GM12878 (cell line): ENCODE measurements at regions not wholly inside any gene's neighbourhood (a gene's known extent, or its start where the extent isn't known, plus 50 kb on each side); places are given as distances from the start of the nearest gene placed in this dataset.

Experiments
- ATAC-seq: fragments of 200-7000 bp; cut with Tn5 transposase; 3 replicates; pipeline ENCODE4 v1.9.1; 2020; ENCODE audit warnings: mild to moderate bottlenecking, moderate library complexity
- BruUV-seq: library from RNA; stranded (reverse); fragments of 400-500 nt; replicated peaks from 2 replicates; lab custom pipeline; 2021; lab: Mats Ljungman, UMichigan
- CTCF ChIA-PET: fragments of 300-600 bp; sonication (Branson Sonifier 250); formaldehyde crosslinking; extraction: SDS; loops from one replicate; lab custom pipeline; 2021; ENCODE audit warnings: inconsistent platforms; lab: Yijun Ruan, JAX
- POLR2A ChIA-PET: fragments of 350-600 bp; formaldehyde crosslinking; extraction: SDS; loops from one replicate; lab custom pipeline; 2021; ENCODE audit warnings: inconsistent platforms; lab: Charles Lee
- RAD21 ChIA-PET: fragments of 300-600 bp; sonication (Branson Sonifier 250); formaldehyde crosslinking; loops from one replicate; lab custom pipeline; 2023; ENCODE audit warnings: antibody characterized with exemption; ENCODE audit not compliant: unreplicated experiment; lab: Charles Lee
- SMC1A ChIA-PET: fragments of 300-600 bp; sonication (Branson Sonifier 250); formaldehyde crosslinking; loops from one replicate; lab custom pipeline; 2023; ENCODE audit not compliant: unreplicated experiment, uncharacterized antibody; lab: Charles Lee
- DNase-seq: peaks from one replicate; pipeline ENCODE4 v3.0.0-alpha.2; 2011; ENCODE audit warnings: low read depth, low spot score
- FAIRE-seq: peaks from 3 replicates; lab custom pipeline; 2011; peaks lifted over from hg19 to GRCh38; lab: Jason Lieb, UNC
- H2AFZ ChIP-seq: 2 replicates; pipeline ENCODE4 v1.6.0; 2011; ENCODE audit warnings: low read depth, low read length, control low read depth; ENCODE audit not compliant: control insufficient read depth
- H3K27ac ChIP-seq: 2 replicates; pipeline ENCODE4 v1.5.1; 2011; ENCODE audit warnings: control low read depth; ENCODE audit not compliant: control insufficient read depth, insufficient read depth
- H3K27me3 ChIP-seq, 2 experiments: replicated peaks in 1 of 2; 2 replicates each; pipeline versions ENCODE4 v1.6.0 to v1.6.1; 2011; ENCODE audit warnings: low read length in 1 of 2; ENCODE audit not compliant: control insufficient read depth in 2 of 2, insufficient read depth in 2 of 2
- H3K36me3 ChIP-seq, 2 experiments: 2 replicates each; pipeline ENCODE4 v1.5.1; 2011; ENCODE audit warnings: low read length in 1 of 2; ENCODE audit not compliant: control insufficient read depth in 2 of 2, insufficient read depth in 2 of 2
- H3K4me1 ChIP-seq: 2 replicates; pipeline ENCODE4 v1.6.1; 2011; ENCODE audit warnings: mild to moderate bottlenecking, low read length, moderate library complexity, mixed read lengths; ENCODE audit not compliant: control insufficient read depth, insufficient read depth
- H3K4me2 ChIP-seq: 2 replicates; pipeline ENCODE4 v1.6.0; 2011; ENCODE audit warnings: control low read depth; ENCODE audit not compliant: control insufficient read depth, insufficient read depth
- H3K4me3 ChIP-seq: fragments of 200-600 bp; sonication (generic); 2 replicates; pipeline ENCODE4 v1.5.1; 2016
- H3K79me2 ChIP-seq: 2 replicates; pipeline ENCODE4 v1.6.0; 2011; ENCODE audit warnings: low read length; ENCODE audit not compliant: control insufficient read depth, insufficient read depth
- H3K9ac ChIP-seq: 2 replicates; pipeline ENCODE4 v1.8.0; 2011; ENCODE audit warnings: low read length, control low read depth, mixed read lengths; ENCODE audit not compliant: control insufficient read depth, insufficient read depth
- H3K9me3 ChIP-seq: replicated peaks from 3 replicates; pipeline ENCODE4 v1.5.1; 2011; ENCODE audit warnings: mild to moderate bottlenecking, low read length; ENCODE audit not compliant: control insufficient read depth, insufficient read depth
- H4K20me1 ChIP-seq: 2 replicates; pipeline ENCODE4 v1.6.0; 2011; ENCODE audit not compliant: control insufficient read depth, insufficient read depth
- CEBPB ChIP-seq, 2 experiments: fragments of 150-350 bp in 1 of 2; IDR thresholded peaks; 2 replicates each; pipeline ENCODE4 v1.6.1; 2012 to 2014; ENCODE audit warnings: low read depth in 2 of 2, low read length in 2 of 2, borderline replicate concordance in 1 of 2, inconsistent platforms in 1 of 2
- HDAC2 ChIP-seq: fragments of 200-600 bp; sonication (generic); IDR thresholded peaks from 2 replicates; pipeline ENCODE4 v1.6.1; 2017
- ZNF24 ChIP-seq: fragments of 450-650 bp; IDR thresholded peaks from 2 replicates; pipeline ENCODE4 v1.6.1; 2017; ENCODE audit warnings: antibody characterized with exemption, mild to moderate bottlenecking
- WGBS: methylation state at CpG from one replicate; pipeline ENCODE4 v1.1.6; 2016; ENCODE audit warnings: low lambda C conversion rate; ENCODE audit not compliant: insufficient replicate concordance, insufficient coverage; ENCODE audit errors: missing lambda C conversion rate; 5-methylcytosine and 5-hydroxymethylcytosine counted together
- in situ Hi-C: fragments of 300-500 bp; cut with MboI; formaldehyde crosslinking; loops from 9 replicates; pipeline ENCODE4 v1.14.3; 2018; ENCODE audit warnings: mixed read lengths
- intact Hi-C: fragments of 100-400 bp; cut with micrococcal nuclease; formaldehyde crosslinking; loops from one replicate; pipeline ENCODE4 v1.14.2; 2022; ENCODE audit not compliant: unreplicated experiment
- TF ChIP-seq, protein P1 (sequence below): IDR thresholded peaks from 2 replicates; pipeline ENCODE4 v1.6.1; 2011; ENCODE audit warnings: borderline replicate concordance, low read depth, mild to moderate bottlenecking, moderate library complexity, mixed read lengths, low read length; ENCODE audit not compliant: insufficient read depth; ENCODE audit errors: extremely low read length
- TF ChIP-seq, protein P2 (sequence below): fragments of 450-650 bp; formaldehyde crosslinking; IDR thresholded peaks from 2 replicates; pipeline ENCODE4 v1.4.0; 2022; ENCODE audit warnings: mild to moderate bottlenecking, moderate library complexity
- TF ChIP-seq, protein P3 (sequence below): fragments of 450-650 bp; IDR thresholded peaks from 2 replicates; pipeline ENCODE4 v1.6.1; 2016; ENCODE audit warnings: mild to moderate bottlenecking

DNA sequence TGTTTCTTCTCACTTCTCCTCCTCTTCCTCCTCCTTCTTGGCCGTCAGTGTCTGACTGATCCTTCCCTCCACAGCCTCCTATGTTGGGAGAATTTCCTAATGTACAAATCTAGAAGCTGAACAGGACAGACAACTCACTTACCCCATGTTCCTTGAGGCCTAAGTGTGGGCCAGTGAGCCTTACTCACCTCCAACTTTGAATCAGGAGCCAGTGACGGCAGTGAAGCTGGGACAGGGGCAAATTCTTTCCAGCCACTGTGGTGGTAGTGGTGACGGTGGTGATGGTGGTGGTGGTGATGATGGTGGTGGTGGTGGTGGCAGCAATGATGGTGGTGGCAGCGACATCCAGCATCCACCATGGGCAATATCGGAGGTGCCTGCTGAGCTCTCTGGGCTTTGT, 166.3 kb downstream of the FAM43A start:
- H3K4me3 ChIP-seq: no peak overlapping the region
- DNase-seq (no peak), FAIRE-seq (no peak), ATAC-seq (no peak)
- RAD21 ChIA-PET: no interaction called here
- no peak overlapping the region for H3K27ac ChIP-seq
- in situ Hi-C loops (no loop called here), intact Hi-C loops (no loop called here)
- no peak overlapping the region for H3K9ac ChIP-seq
- BruUV-seq: no TSS peak
- H3K27me3 ChIP-seq: no peaks in the 10 kb centered on the region; a peak in 1 of 4 replicates
- POLR2A ChIA-PET: no interaction called here
- CTCF ChIA-PET: interaction anchor here (1.1 kb wide), 1 partner anchor 9 kb away, joined by 3 read pairs; no protein-coding TSS in a partner anchor
- no peaks in the 10 kb centered on the region for H3K79me2 ChIP-seq
- H4K20me1 ChIP-seq: no peaks in the 10 kb centered on the region
- TF ChIP-seq HDAC2: no peak
- TF ChIP-seq, protein P1, sequence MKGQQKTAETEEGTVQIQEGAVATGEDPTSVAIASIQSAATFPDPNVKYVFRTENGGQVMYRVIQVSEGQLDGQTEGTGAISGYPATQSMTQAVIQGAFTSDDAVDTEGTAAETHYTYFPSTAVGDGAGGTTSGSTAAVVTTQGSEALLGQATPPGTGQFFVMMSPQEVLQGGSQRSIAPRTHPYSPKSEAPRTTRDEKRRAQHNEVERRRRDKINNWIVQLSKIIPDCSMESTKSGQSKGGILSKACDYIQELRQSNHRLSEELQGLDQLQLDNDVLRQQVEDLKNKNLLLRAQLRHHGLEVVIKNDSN: no peak
- TF ChIP-seq, protein P2, sequence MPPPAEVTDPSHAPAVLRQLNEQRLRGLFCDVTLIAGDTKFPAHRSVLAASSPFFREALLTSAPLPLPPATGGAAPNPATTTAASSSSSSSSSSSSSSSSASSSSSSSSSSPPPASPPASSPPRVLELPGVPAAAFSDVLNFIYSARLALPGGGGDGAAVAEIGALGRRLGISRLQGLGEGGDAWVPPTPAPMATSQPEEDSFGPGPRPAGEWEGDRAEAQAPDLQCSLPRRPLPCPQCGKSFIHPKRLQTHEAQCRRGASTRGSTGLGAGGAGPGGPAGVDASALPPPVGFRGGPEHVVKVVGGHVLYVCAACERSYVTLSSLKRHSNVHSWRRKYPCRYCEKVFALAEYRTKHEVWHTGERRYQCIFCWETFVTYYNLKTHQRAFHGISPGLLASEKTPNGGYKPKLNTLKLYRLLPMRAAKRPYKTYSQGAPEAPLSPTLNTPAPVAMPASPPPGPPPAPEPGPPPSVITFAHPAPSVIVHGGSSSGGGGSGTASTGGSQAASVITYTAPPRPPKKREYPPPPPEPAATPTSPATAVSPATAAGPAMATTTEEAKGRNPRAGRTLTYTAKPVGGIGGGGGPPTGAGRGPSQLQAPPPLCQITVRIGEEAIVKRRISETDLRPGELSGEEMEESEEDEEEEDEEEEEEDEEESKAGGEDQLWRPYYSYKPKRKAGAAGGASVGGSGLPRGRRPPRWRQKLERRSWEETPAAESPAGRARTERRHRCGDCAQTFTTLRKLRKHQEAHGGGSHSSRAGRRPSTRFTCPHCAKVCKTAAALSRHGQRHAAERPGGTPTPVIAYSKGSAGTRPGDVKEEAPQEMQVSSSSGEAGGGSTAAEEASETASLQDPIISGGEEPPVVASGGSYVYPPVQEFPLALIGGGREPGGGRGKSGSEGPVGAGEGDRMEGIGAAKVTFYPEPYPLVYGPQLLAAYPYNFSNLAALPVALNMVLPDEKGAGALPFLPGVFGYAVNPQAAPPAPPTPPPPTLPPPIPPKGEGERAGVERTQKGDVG (CRISPR knock-in tag): no peak
- TF ChIP-seq ZNF24: no peak
- TF ChIP-seq, protein P3, sequence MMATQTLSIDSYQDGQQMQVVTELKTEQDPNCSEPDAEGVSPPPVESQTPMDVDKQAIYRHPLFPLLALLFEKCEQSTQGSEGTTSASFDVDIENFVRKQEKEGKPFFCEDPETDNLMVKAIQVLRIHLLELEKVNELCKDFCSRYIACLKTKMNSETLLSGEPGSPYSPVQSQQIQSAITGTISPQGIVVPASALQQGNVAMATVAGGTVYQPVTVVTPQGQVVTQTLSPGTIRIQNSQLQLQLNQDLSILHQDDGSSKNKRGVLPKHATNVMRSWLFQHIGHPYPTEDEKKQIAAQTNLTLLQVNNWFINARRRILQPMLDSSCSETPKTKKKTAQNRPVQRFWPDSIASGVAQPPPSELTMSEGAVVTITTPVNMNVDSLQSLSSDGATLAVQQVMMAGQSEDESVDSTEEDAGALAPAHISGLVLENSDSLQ: no peak
- TF ChIP-seq CEBPB (IDR thresholded peaks at IDR 0.05; ENCODE audit: borderline replicate concordance in 1 of 2, low read depth in 2 of 2, low read length in 2 of 2): no peak
- no peaks in the 10 kb centered on the region for H3K9me3 ChIP-seq
- no peak overlapping the region for H2AFZ ChIP-seq
- no peaks in the 10 kb centered on the region for H3K36me3 ChIP-seq
- SMC1A ChIA-PET: no interaction called here
- no peak overlapping the region for H3K4me2 ChIP-seq
- WGBS: 47% methylated on average over 5 of the region's 5 CpGs
- no peaks in the 10 kb centered on the region for H3K4me1 ChIP-seq
